GM18519 (cell line): ENCODE measurements at regions not wholly inside any gene's neighbourhood (a gene's known extent, or its start where the extent isn't known, plus 50 kb on each side); places are given as distances from the start of the nearest gene placed in this dataset.
"Not testable (repeated sequence)": the region's sequence is repeated elsewhere in the genome, so short reads cannot be mapped to it uniquely, and the experiment has no call there.

ENCODE experiments used
- ATAC-seq: cut with Tn5 transposase; IDR thresholded peaks from one replicate; pipeline ENCODE4 v1.9.1; 2021; ENCODE audit warnings: mild to moderate bottlenecking, moderate library complexity; ENCODE audit not compliant: unreplicated experiment, low FRiP score

DNA sequence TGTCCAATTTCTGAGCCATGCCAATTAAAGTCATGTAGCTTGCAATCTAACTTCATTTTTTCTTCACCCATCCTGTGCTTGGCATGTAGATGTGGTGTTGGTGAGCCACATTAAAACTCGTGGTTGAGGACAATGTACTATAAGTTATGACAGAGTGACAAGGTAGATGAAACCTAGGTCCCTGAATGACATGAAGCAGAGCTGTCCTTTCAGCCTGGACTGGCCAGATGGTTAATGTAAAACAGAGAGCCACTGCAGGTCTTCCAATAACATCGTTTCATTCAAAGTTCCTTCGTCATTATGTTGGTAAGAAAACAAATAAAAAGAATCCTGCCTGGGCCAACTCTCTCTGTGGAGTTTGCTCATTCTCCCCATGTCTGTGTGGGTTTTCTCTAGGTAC, 856.5 kb upstream of the SEMA6A start:
- ATAC-seq = no peak

GRCh38 chr5:117425163-117425562, 850.5 kb upstream of the SEMA6A start:
- ATAC-seq = no peak

GRCh38 chr5:117424559-117424958, 849.9 kb upstream of the SEMA6A start:
- ATAC-seq = no peak

- ATAC-seq = no peak
Measured at GRCh38 chr5:117417501-117417900, 842.9 kb upstream of the SEMA6A start.

- ATAC-seq = no peak
Measured at GRCh38 chr5:117414926-117415325, 840.3 kb upstream of the SEMA6A start.

DNA sequence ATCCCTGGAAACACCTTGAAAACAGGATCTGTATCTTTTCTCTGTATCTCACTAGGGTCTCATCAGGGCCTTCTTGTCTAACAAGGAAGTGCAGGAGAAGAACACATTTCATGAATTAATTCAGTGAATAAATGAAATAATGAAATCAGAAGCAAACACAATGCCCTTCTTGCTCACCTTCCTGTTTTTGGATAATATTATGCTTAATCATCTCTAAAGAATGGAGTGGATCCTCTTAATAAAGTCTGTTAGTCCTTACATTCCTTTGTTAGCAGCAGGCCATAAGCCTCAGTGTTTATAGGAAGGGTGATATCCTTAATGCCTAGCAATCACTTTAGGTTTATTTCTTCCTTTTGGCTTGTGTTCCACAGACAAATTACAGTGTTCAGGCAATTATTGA, 837.1 kb upstream of the SEMA6A start:
- no peak for ATAC-seq

DNA sequence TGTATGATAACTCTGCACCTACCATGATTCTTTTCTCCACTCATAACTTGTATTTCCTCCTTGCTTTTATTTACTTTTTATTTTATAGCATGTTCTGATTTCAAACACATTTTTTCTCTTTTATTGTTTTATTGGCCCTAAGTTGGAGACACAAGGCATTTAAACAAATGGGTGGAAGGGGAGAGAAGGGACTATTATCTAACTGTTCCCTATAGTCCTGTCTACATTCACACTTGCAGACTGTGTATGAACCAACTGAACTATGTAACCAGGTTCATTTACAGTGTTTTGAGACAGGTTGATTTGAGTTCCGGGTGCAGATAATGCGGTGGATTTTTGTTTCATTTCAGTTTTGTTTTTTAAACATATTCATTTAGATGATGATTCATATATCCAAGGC, 830.6 kb upstream of the SEMA6A start:
- ATAC-seq = no peak

DNA sequence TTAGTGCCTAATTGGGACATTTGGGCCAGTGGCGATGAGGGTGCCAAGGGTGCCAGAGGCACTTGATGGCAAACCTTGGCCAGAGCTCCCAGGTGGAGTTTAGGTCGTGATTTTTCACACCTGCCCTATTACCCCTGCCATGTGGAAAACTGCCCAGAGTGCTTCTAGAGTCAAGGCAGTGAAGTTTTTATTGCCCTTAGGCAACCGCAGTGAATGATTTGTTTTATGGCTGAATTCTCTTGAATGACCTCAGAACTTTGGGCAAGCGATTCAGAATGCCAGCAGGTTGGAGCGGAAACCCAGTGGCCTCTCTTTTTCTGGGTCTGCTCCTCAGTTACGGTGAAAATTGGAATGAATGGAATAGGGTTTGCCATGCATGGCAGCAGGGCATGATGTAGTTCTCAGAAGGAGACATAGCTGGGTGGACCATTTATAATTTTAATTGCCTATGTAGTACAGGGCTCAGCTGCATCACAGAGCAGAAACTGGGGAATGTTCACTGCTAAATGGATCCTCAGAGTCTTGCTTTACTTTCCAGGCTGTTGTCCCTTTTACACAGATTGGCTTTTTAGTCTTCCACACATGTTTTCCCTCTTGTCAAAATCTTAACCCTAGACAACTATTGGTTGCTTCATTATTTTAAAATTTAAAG, 820.0 kb upstream of the SEMA6A start:
- no peak for ATAC-seq

DNA sequence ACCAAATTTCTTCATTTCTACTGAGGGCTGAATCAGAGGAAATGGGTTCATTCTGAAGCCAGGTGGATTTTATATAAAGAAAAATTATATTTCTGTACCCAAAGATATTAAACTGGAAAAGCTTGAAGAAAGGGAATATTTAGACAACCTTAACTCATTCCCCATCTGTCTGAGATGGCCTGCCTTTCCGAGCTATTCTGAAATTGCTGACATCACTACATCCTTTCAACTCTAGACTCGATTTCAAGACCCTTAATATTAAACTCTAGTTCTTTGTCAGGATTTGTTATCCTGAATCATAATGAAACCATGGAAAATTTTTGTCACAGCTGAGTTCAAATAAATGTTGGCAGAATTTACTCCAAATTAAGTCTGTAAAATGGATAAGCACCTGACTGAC, 818.5 kb upstream of the SEMA6A start:
- no peak for ATAC-seq

DNA sequence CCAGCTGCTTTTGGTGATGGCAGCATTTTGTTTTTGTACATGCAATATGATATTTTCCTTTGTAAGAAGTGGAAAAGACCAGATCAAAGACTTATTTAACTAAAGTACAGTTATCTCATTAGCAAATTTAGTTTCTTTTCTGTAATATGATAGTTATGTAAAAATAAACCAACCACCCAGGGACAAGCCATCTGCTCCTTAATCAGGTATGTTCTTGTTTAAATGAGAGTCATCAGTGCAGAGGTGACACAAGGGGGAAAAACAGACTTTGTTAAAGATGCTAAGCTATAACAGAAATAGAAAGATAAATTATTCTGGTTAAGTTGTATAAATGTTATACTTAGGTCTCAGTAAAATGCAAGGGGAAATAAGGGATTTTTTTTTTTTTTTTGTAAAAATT, 805.7 kb upstream of the SEMA6A start:
- ATAC-seq = no peak

GRCh38 chr5:117379521-117379920, 804.9 kb upstream of the SEMA6A start:
- no peak for ATAC-seq

GRCh38 chr5:117376748-117377147, 802.1 kb upstream of the SEMA6A start:
- ATAC-seq = no peak

DNA sequence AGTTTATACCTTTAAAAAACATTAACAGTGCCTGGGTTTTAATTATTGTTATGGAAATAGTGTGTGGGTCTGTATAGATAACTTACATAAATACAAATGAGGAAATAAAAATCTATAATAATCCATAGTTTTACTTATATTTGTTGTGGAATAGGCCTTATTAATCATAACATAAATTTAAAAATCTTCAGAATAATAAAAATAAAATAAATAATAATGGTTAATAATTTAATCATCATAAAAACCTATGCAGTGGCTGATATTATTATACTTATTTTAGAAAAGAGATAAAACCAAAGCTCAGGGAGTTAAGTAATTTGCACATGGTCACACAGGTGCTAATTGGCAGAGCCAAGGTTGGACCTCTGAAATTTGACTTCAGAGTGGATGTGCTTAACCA, 785.3 kb upstream of the SEMA6A start:
- ATAC-seq = no peak

GRCh38 chr5:117357886-117358285, 783.3 kb upstream of the SEMA6A start:
- no peak for ATAC-seq

DNA sequence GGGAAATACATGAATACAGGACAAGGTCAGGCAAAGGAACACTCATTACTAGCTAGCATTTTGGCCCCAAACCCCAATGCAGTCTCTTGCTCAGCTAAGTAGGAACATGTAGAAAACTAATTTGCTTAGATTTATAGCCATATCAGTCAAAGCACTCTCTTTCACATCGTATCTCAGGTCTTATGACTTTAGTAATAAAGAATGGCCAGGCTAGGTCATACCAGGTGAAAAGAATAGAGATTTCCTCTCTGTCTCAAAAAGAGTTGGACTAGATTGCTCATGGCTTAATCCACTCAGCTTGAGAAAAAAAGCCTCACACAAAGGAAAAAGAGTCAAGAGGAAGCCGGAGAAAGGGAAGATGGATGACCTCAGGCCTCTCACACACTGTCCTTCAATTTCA, 772.7 kb upstream of the SEMA6A start:
- ATAC-seq = no peak

- ATAC-seq = not testable (repeated sequence)
Measured at GRCh38 chr5:117343726-117344125, 769.1 kb upstream of the SEMA6A start.

DNA sequence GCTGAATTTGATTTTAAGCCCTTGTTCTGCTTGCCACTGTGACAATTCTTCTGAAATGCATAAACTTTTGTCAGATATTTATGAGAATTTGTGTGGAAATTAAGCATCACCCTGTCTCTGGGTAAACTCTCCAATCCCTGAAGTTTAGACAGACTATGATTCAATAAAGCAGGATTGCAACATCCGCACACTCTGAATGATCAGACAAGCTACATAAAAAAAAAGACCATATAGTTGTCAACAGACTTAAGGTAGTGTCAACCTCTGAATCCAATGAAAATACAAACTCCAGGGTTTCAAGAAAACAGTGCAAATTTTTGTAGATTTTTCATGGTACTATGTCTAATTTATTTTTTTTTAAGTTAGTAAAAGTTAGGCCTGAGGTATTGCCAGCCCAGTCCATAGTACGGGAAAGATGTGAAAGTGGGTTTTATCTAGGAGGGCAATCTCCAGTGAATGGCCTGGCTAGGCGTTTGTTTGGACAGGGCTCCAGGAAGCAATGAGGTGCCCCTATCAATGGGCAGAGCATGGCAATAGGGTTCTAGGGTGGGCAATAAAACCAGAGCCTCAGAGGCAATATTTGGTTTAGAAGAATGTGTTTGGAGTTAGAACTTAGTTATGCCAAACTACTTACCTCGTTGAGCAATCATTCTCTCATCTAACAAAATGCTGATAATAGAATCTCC, 762.6 kb upstream of the SEMA6A start:
- ATAC-seq = no peak

DNA sequence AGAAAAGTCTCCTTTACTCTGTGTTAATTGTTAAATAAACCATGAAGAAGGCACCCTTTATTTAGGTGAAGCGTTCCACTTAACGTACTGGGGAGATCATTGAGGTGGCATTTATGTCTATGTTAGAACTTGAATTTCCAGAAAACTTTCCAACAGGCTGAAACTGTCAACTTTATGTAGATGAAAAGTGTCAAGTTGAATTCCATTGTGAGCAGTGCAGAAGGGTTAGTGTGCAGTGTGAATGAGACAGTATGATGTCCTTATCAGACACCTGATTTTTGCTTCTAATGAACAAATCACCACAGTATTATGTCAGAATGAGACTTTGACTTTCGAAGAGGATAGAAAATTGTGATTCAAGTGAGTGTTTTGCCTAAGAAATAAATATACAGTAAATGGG, 761.6 kb upstream of the SEMA6A start:
- ATAC-seq = no peak

DNA sequence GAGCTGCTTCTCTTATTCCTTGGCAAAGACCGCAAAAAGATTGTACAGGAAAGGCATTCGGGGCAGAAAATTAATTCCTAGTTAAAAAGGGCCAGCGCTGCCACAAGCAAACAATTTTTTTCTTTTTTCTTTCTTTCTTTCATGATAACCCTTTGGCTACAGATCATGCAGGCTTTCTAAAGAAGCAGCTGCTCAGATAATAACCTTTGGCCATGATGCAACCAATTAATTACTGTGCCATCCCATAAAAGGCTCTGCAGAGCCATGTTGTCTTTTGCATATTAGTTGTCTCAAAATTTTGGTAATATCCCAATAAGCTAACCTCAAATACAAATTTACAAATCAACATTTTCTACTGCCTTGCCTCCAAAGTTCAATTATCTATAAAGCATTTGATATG, 758.4 kb upstream of the SEMA6A start:
- no peak for ATAC-seq

GRCh38 chr5:117332341-117332740, 757.7 kb upstream of the SEMA6A start:
- ATAC-seq = no peak

- no peak for ATAC-seq
Measured at GRCh38 chr5:117327511-117327910, 752.9 kb upstream of the SEMA6A start.

DNA sequence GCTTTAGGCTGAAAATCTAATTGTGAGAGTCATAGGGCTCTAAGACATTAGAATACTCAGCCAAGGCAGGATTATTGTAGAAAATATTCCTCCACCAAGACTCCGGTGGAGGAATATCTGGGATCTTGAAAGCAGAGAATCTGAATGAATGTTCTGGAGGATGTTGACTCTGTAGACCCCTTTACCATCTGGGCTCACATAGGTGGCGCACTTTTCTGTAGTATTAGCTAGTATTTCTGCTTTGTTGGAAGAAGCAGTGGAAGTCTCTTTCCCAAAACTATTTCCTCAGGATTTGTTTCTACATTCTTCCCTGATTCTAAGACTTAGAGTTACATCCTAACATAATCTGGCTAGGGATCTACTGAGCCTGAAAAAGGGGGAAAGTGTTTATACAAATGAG, 752.4 kb upstream of the SEMA6A start:
- ATAC-seq = no peak
